GM12872 (cell line): ENCODE measurements at regions not wholly inside any gene's neighbourhood (a gene's known extent, or its start where the extent isn't known, plus 50 kb on each side); places are given as distances from the start of the nearest gene placed in this dataset.

Experiments used
- TF ChIP-seq, protein P1 (sequence below): IDR thresholded peaks from 3 replicates; pipeline ENCODE4 v1.5.1; 2011; ENCODE audit warnings: low read depth, mild to moderate bottlenecking, low read length, moderate library complexity; ENCODE audit not compliant: insufficient read depth

DNA sequence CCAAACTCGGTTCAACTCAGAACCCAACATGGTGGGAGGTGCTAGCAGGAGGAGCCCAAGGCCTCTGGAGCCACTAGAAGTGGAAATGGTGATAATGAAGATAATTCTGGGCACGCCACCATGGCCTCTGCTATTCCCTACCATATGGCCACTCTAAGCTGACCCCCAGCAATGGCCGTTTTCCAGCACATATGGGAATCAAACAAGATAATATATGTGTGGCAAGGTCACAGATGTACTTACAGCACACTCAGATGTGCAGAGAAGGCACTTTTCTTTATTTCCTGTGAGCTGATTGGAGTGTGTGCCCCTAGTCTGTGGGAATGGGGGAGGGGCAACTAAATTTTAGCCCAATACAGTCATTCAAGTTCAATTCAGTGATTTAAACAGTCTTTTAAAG is 153.4 kb upstream of the LRFN2 start:
- TF ChIP-seq, protein P1, sequence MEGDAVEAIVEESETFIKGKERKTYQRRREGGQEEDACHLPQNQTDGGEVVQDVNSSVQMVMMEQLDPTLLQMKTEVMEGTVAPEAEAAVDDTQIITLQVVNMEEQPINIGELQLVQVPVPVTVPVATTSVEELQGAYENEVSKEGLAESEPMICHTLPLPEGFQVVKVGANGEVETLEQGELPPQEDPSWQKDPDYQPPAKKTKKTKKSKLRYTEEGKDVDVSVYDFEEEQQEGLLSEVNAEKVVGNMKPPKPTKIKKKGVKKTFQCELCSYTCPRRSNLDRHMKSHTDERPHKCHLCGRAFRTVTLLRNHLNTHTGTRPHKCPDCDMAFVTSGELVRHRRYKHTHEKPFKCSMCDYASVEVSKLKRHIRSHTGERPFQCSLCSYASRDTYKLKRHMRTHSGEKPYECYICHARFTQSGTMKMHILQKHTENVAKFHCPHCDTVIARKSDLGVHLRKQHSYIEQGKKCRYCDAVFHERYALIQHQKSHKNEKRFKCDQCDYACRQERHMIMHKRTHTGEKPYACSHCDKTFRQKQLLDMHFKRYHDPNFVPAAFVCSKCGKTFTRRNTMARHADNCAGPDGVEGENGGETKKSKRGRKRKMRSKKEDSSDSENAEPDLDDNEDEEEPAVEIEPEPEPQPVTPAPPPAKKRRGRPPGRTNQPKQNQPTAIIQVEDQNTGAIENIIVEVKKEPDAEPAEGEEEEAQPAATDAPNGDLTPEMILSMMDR, result no peak

DNA sequence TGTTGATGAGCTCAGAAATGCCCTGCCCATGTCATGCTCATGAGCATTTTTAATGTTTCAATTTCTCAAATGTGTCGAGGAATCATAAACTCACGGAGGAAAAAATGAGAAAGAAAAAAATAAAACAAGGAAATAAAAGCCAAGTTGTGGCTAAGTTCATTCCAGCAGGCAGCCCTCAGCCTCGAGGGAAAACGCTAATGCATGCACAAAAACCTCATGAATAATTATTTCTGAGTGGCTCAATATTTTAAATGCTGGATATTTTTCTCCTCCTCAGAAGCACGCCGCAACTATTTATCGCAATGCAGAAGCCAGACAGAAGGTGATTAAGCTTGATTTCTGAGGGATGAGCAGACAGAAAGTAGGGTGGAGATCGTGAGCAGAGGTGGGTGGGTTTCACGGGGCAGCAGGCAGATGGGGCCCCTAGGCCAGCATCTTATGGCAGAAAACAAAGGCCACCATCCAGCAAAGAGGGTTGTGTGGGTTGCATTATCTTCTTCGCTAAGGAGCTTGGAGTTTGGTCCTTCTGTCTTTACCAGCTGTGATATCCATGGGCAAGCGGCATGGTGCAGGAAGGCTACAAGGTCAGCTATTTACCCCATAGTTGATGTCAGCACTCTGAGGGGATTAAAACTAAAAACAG is 151.5 kb upstream of the LRFN2 start:
- TF ChIP-seq, protein P1, result no peak

DNA sequence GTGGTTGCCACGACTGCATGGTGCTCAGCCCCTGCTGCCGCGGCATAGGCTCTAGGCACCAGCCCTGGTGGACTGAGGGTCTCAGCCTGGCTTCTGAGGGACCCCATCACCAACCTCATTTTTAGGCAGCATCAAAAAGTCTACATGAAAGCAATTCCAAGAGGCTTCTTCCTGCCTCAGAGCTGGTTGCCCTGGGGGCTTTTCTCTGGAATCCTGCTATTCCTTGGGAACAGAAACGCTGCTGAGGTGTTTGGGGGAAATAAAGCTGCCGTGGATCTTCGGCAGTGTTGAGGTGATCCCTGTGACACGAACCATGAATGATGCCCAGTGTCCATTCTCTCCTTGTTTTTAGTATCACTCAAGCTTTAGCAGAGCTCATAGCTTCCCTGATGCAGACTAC is 148.4 kb upstream of the LRFN2 start:
- TF ChIP-seq, protein P1, result no peak

DNA sequence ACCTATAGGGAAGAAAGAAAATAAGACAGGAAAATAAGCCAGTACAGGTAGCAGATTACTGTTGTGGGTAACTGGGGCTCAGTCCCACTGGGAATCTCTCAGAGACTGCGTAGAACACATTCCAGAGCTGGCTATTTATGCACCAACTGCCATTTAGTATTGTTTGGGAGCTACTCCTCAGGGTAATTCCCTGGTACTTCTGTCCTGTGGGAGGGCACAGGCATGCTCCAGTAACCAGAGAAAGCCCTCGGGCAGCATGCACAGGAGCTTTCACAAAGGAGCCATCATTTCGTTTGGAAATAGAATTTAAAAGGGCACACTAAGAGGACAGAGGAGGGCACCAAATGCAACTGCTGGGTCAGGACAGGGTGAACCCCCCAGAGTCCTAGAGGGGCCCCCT is 148.0 kb upstream of the LRFN2 start:
- TF ChIP-seq, protein P1, result no peak

DNA sequence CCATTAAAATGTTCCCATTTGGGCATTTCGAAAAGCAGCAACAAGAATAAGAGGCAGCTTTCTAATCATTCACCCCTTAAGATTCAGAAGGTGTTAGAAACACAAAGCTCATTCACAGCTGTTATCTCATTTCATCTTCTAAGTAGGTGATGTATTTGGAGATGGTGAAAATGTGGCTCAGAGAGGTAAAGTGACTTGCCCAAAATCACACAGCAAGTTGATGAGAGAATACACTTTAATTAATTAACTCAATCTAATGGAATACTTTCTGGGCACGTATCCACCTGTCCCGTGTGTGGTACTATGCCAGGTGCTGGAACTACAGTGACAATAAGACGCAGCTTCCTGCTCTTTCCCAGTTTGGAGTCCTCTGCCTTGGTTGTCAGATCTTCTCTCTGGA is 147.4 kb upstream of the LRFN2 start:
- TF ChIP-seq, protein P1, result no peak

DNA sequence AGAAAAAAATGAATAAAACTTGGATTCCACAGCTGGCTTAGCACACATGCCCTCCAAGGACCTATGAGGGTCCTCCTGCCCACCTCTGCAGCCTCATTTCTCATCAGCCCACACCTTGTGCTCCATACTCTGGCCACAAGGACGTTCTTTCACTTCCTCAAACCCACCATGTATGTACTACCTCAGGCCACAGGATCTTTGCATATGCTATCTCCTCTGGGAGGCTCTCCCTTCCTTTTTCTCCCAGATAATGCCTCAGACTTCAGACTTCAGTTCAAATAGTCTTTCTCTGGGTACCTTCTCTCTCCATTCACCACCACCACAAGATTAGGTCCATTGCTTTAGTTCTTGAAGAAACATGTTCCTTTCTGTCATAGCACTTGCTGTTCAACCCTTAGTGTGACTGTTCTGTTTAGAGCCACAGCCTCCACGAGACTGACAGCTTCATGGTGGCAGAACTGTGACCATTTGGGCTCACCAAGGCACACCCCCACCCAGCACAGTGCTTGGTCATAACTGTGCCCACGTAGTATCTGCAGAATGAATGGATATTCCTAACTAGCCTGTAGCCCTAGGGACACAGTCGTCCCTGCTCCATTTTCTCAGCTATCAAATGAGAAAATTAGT is 146.7 kb upstream of the LRFN2 start:
- TF ChIP-seq, protein P1, result no peak

DNA sequence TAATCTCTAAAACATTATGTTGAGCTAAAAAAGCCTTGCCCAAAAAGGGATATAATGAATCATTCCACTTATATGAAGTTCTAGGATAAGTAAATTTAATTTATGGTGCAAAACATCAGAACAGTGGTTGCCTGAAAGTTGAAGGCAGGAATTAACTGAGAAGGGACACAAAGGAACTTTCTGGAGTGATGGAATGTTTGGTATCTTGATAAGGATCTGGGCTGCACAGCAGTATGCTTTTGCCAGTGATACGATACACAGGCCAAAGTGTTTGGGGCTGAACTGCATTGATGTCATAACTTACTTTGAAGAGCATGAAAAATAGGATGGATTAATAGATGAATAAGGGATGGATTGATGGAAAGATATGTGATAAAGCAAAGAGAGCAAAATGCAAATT is 146.1 kb upstream of the LRFN2 start:
- TF ChIP-seq, protein P1, result no peak
